Large intestine (tissue), 3 donors: ENCODE measurements at regions not wholly inside any gene's neighbourhood (a gene's known extent, or its start where the extent isn't known, plus 50 kb on each side); places are given as distances from the start of the nearest gene placed in this dataset.

Experiments
- DNase-seq, 2 donors: peaks; one replicate each; pipeline versions ENCODE4 v3.0.0 to v3.0.0-alpha.2; 2013
- H3K27ac ChIP-seq: one replicate; pipeline ENCODE4 v1.5.1; 2013; ENCODE audit warnings: low read length
- H3K27me3 ChIP-seq: 2 replicates; pipeline ENCODE4 v1.6.1; 2013; ENCODE audit warnings: low read length; ENCODE audit not compliant: control insufficient read depth, insufficient read depth
- H3K36me3 ChIP-seq: 2 replicates; pipeline ENCODE4 v1.6.1; 2013; ENCODE audit warnings: low read length; ENCODE audit not compliant: control insufficient read depth, insufficient read depth
- H3K4me1 ChIP-seq: one replicate; pipeline ENCODE4 v1.6.1; 2013; ENCODE audit warnings: low read length; ENCODE audit not compliant: control insufficient read depth, insufficient read depth
- H3K4me3 ChIP-seq: one replicate; pipeline ENCODE4 v1.5.1; 2013; ENCODE audit warnings: low read length
- H3K9me3 ChIP-seq: one replicate; pipeline ENCODE4 v1.6.1; 2013; ENCODE audit warnings: mild to moderate bottlenecking, low read depth, low read length, moderate library complexity; ENCODE audit not compliant: control insufficient read depth
- WGBS: methylation state at CpG from one replicate; pipeline ENCODE4 v1.1.5; 2013; ENCODE audit warnings: low lambda C conversion rate; ENCODE audit not compliant: insufficient coverage; 5-methylcytosine and 5-hydroxymethylcytosine counted together

GRCh38 chr2:168378960-168379669 lies 77.0 kb upstream of the CERS6 start:
- 92% methylated on average over 2 of the region's 7 CpGs for WGBS
- H3K27ac ChIP-seq: no peak overlapping the region

DNA sequence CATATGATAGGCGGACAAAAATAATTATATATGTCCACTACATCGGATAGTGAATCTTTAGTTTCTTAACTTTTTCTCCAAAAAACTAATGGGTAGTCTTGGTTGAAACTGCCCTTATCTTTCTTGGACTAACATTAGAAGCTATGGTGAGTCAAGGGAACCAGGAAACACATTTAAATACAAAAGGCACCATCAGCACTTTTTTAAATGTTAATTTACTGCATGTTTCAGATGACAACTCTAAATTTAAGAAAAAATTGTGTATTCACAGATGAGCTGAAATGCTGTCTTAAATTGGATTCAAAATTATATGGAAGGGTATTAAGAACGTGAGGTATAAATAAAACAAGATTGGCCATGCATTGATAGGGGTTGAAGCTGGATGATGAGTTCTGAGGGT lies 75.6 kb upstream of the CERS6 start:
- DNase-seq: no peak
- no peaks in the 10 kb centered on the region for H3K27me3 ChIP-seq
- no peaks in the 10 kb centered on the region for H3K9me3 ChIP-seq
- H3K4me3 ChIP-seq: no peak overlapping the region
- 95% methylated on average over 3 of the region's 3 CpGs for WGBS
- no peaks in the 10 kb centered on the region for H3K36me3 ChIP-seq
- no peaks in the 10 kb centered on the region for H3K4me1 ChIP-seq
- H3K27ac ChIP-seq: no peak overlapping the region

More at GRCh38 chr2:168378960-168379669, 77.0 kb upstream of the CERS6 start:
- Histone ChIP-seq H3K4me3 (no peak overlapping the region), H3K36me3 (no peaks in the 10 kb centered on the region), H3K27me3 (no peaks in the 10 kb centered on the region), H3K9me3 (no peaks in the 10 kb centered on the region), H3K4me1 (no peaks in the 10 kb centered on the region)
- no peak for DNase-seq

DNA sequence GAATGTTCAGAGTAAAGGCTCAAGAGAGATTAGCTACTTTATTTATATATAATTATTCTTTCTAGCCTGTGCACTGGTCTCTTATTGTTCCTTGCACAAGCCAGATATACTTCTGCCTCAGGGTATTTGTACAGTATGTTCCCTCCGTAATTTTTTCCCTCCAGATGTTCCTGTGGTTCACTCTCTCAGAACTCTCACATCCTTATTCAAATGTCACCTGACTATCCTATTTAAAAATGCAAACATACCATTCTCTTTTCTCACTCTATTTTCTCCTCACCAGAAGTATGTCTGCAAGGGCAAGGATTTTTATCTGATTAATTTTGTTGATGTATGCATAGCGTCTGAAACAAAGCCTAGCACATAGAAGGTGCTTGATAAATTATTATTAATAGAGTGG lies 64.0 kb upstream of the CERS6 start:
- Histone ChIP-seq H3K4me3 (no peak overlapping the region), H3K36me3 (no peaks in the 10 kb centered on the region), H3K4me1 (no peaks in the 10 kb centered on the region), H3K27me3 (no peaks in the 10 kb centered on the region), H3K9me3 (no peaks in the 10 kb centered on the region), H3K27ac (no peak overlapping the region)
- no peak for DNase-seq
- WGBS: 67% methylated on average over 2 of the region's 2 CpGs

GRCh38 chr2:168392797-168393196 lies 63.3 kb upstream of the CERS6 start:
- Histone ChIP-seq H3K27ac (no peak overlapping the region), H3K4me3 (no peak overlapping the region), H3K36me3 (no peaks in the 10 kb centered on the region), H3K4me1 (no peaks in the 10 kb centered on the region), H3K9me3 (no peaks in the 10 kb centered on the region), H3K27me3 (no peaks in the 10 kb centered on the region)
- no peak for DNase-seq
- no CpG with 5 or more reads among the region's 4 CpGs for WGBS

DNA sequence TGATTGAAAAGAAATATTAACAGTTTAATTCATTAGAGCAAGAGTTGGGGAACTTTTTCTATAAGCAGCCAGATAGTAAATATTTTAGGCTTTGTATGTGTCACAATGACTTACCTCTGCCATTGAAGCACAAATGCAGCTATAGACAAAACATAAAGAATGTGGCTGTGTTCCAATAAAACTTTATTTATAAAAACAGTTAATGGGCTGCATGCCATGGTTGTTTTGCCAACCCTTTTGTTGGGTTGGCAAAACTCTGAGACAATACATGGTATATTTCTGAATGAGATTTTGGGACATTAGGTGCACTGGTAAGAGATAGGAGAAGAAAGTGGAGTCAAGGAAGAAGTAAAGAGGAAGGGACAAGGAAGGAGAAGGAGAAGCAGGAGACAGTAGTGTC lies 61.8 kb upstream of the CERS6 start:
- Histone ChIP-seq H3K9me3 (no peaks in the 10 kb centered on the region), H3K4me1 (no peaks in the 10 kb centered on the region), H3K36me3 (no peaks in the 10 kb centered on the region), H3K27me3 (no peaks in the 10 kb centered on the region), H3K4me3 (no peak overlapping the region), H3K27ac (no peak overlapping the region)
- DNase-seq: no peak

GRCh38 chr2:168396131-168396530 lies 59.9 kb upstream of the CERS6 start:
- Histone ChIP-seq H3K27ac (no peak overlapping the region), H3K27me3 (no peaks in the 10 kb centered on the region), H3K9me3 (no peaks in the 10 kb centered on the region), H3K36me3 (no peaks in the 10 kb centered on the region), H3K4me3 (no peak overlapping the region), H3K4me1 (no peaks in the 10 kb centered on the region)
- WGBS: 88% methylated on average over 1 of the region's 2 CpGs
- DNase-seq: no peak

- Histone ChIP-seq H3K36me3 (no peaks in the 10 kb centered on the region), H3K27me3 (no peaks in the 10 kb centered on the region), H3K4me1 (no peaks in the 10 kb centered on the region), H3K9me3 (no peaks in the 10 kb centered on the region), H3K27ac (no peak overlapping the region), H3K4me3 (no peak overlapping the region)
- WGBS: 100% methylated on average over 1 of the region's 2 CpGs
- no peak for DNase-seq
Observed at GRCh38 chr2:168397629-168398028, 58.4 kb upstream of the CERS6 start.

GRCh38 chr2:168401048-168401556 lies 55.0 kb upstream of the CERS6 start:
- H3K27me3 ChIP-seq: no peaks in the 10 kb centered on the region
- H3K9me3 ChIP-seq: no peaks in the 10 kb centered on the region
- H3K4me1 ChIP-seq: peaks cover 6% of the 10 kb centered on the region
- H3K4me3 ChIP-seq: no peak overlapping the region
- DNase-seq: no peak
- WGBS: no CpG with 5 or more reads among the region's 4 CpGs
- H3K27ac ChIP-seq: no peak overlapping the region
- H3K36me3 ChIP-seq: no peaks in the 10 kb centered on the region

GRCh38 chr2:168401771-168402170 lies 54.3 kb upstream of the CERS6 start:
- Histone ChIP-seq H3K36me3 (no peaks in the 10 kb centered on the region), H3K4me1 (peaks cover 6% of the 10 kb centered on the region), H3K27me3 (no peaks in the 10 kb centered on the region), H3K27ac (no peak overlapping the region), H3K9me3 (no peaks in the 10 kb centered on the region), H3K4me3 (no peak overlapping the region)
- peak in 1 of 2 donors; percentile 31 for DNase-seq
- WGBS: 57% methylated on average over 1 of the region's 1 CpG

DNA sequence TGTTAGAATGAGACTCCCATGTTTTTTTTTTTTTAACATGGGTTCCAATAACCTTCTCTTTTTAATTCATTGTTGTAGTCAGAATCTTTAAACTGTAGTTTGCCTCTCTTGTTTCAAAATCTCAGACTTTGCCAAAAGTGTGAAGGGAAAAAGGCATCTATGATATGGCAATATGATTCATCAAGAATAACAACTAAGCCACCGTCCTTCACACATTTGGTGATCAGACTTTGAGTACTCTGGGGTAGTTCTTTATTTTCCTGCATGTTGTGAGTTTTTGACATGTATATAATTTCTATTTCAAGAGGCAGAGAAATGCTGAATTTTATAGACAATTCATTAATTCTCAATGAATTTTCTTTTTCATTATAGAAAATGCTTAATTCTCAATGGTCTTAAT lies 53.5 kb upstream of the CERS6 start:
- Histone ChIP-seq H3K36me3 (no peaks in the 10 kb centered on the region), H3K4me3 (no peak overlapping the region), H3K27me3 (no peaks in the 10 kb centered on the region), H3K4me1 (peaks cover 6% of the 10 kb centered on the region), H3K9me3 (peaks cover 3% of the 10 kb centered on the region), H3K27ac (no peak overlapping the region)
- WGBS: no CpG with 5 or more reads among the region's 1 CpG
- no peak for DNase-seq

GRCh38 chr2:168403736-168404135 lies 52.3 kb upstream of the CERS6 start:
- WGBS: 100% methylated on average over 1 of the region's 2 CpGs
- H3K36me3 ChIP-seq: no peaks in the 10 kb centered on the region
- no peak for DNase-seq
- H3K9me3 ChIP-seq: peaks cover 3% of the 10 kb centered on the region
- peaks cover 6% of the 10 kb centered on the region for H3K4me1 ChIP-seq
- H3K4me3 ChIP-seq: no peak overlapping the region
- H3K27me3 ChIP-seq: no peaks in the 10 kb centered on the region
- H3K27ac ChIP-seq: no peak overlapping the region
